H1 (cell line): ENCODE measurements at regions not wholly inside any gene's neighbourhood (a gene's known extent, or its start where the extent isn't known, plus 50 kb on each side); places are given as distances from the start of the nearest gene placed in this dataset.
"Not testable (repeated sequence)": the region's sequence is repeated elsewhere in the genome, so short reads cannot be mapped to it uniquely, and the experiment has no call there.

Source experiments
- CTCF ChIA-PET: fragments of 300-600 bp; sonication (Branson Sonifier 250); formaldehyde crosslinking; loops from one replicate; lab custom pipeline; 2021; ENCODE audit not compliant: partially characterized antibody; lab: Charles Lee
- POLR2A ChIA-PET: fragments of 300-600 bp; sonication (Branson Sonifier 250); formaldehyde crosslinking; loops from one replicate; lab custom pipeline; 2021; ENCODE audit warnings: inconsistent platforms; ENCODE audit not compliant: partially characterized antibody; lab: Charles Lee
- DNase-seq, 2 experiments: peaks; one replicate each; pipeline versions ENCODE4 v3.0.0 to v3.0.0-alpha.2; 2010 to 2022; ENCODE audit warnings: low spot score in 2 of 2, low read depth in 1 of 2, mixed read lengths in 1 of 2
- FAIRE-seq: peaks from 2 replicates; lab custom pipeline; 2011; peaks lifted over from hg19 to GRCh38; lab: Jason Lieb, UNC
- H2AFZ ChIP-seq: 2 replicates; pipeline ENCODE4 v1.8.1; 2012; ENCODE audit warnings: low read length, inconsistent platforms
- H2AK5ac ChIP-seq: 2 replicates; pipeline ENCODE4 v1.6.1; 2013; ENCODE audit warnings: low read depth, low read length
- H2BK120ac ChIP-seq: replicated peaks from 2 replicates; pipeline ENCODE3; 2013; ENCODE audit warnings: low read depth, low read length, inconsistent platforms
- H2BK12ac ChIP-seq: 2 replicates; pipeline ENCODE4 v1.6.1; 2013; ENCODE audit warnings: low read depth, low read length
- H2BK15ac ChIP-seq: 2 replicates; pipeline ENCODE4 v1.6.1; 2013; ENCODE audit warnings: low read length
- H2BK20ac ChIP-seq: 2 replicates; pipeline ENCODE4 v1.6.1; 2013; ENCODE audit warnings: low read length
- H2BK5ac ChIP-seq: 2 replicates; pipeline ENCODE4 v1.6.1; 2013; ENCODE audit warnings: low read depth, low read length
- H3K14ac ChIP-seq: 2 replicates; pipeline ENCODE4 v1.6.1; 2013; ENCODE audit warnings: inconsistent platforms; ENCODE audit not compliant: insufficient read length
- H3K18ac ChIP-seq: 2 replicates; pipeline ENCODE4 v1.6.1; 2013; ENCODE audit warnings: low read length; ENCODE audit errors: extremely low read depth
- H3K23ac ChIP-seq: 2 replicates; pipeline ENCODE4 v1.6.1; 2013; ENCODE audit warnings: inconsistent platforms; ENCODE audit not compliant: insufficient read length
- H3K23me2 ChIP-seq: 2 replicates; pipeline ENCODE4 v1.6.1; 2013; ENCODE audit warnings: low read depth, low read length
- H3K27ac ChIP-seq: 2 replicates; pipeline ENCODE4 v1.6.1; 2011; ENCODE audit warnings: low read depth, low read length, inconsistent platforms
- H3K27me3 ChIP-seq, 4 experiments: replicated peaks in 1 of 4; 1 replicate in 1 of 4; 2 replicates in 3 of 4; pipeline versions ENCODE4 v1.6.1 to v1.8.1; 2011 to 2013; ENCODE audit warnings: low read length in 3 of 4, mild to moderate bottlenecking in 3 of 4, inconsistent platforms in 2 of 4, mixed read lengths in 2 of 4, moderate library complexity in 1 of 4; ENCODE audit not compliant: control insufficient read depth in 3 of 4, insufficient read depth in 3 of 4; ENCODE audit errors: extremely low read depth in 1 of 4
- H3K36me3 ChIP-seq, 4 experiments: 2 replicates each; pipeline versions ENCODE4 v1.6.1 to v1.8.1; 2011 to 2013; ENCODE audit warnings: mild to moderate bottlenecking in 4 of 4, low read length in 3 of 4, moderate library complexity in 2 of 4, control low read depth in 1 of 4, inconsistent platforms in 1 of 4; ENCODE audit not compliant: insufficient read depth in 4 of 4, control insufficient read depth in 2 of 4
- H3K4ac ChIP-seq: replicated peaks from 2 replicates; pipeline ENCODE3; 2013; ENCODE audit warnings: low read length, low read depth, mixed read lengths, inconsistent platforms; ENCODE audit not compliant: insufficient read length
- H3K4me1 ChIP-seq, 4 experiments: replicated peaks in 1 of 4; 1 replicate in 1 of 4; 2 replicates in 3 of 4; pipeline versions ENCODE4 v1.6.1 to v1.8.1; 2011 to 2013; ENCODE audit warnings: low read length in 3 of 4, inconsistent platforms in 2 of 4, mixed read lengths in 1 of 4; ENCODE audit not compliant: insufficient read depth in 4 of 4, control insufficient read depth in 3 of 4
- H3K4me2 ChIP-seq, 2 experiments: 2 replicates each; pipeline versions ENCODE4 v1.6.1 to v1.8.1; 2011 to 2013; ENCODE audit warnings: low read depth in 2 of 2, low read length in 2 of 2, control low read depth in 1 of 2, inconsistent platforms in 1 of 2, mild to moderate bottlenecking in 1 of 2; ENCODE audit not compliant: insufficient read depth in 1 of 2
- H3K4me3 ChIP-seq, 4 experiments: fragments of 200-600, 300-600 bp in 1 of 4; sonication (generic), shearing (Covaris generic), sonication (Bioruptor Twin) in 1 of 4; 2 replicates each; pipeline versions ENCODE4 v1.5.1 to v1.8.1; 2011 to 2016; ENCODE audit warnings: low read length in 4 of 4, low read depth in 3 of 4, control low read depth in 2 of 4, inconsistent platforms in 2 of 4, mild to moderate bottlenecking in 2 of 4, mixed read lengths in 1 of 4, moderate library complexity in 1 of 4; ENCODE audit not compliant: insufficient read depth in 2 of 4; ENCODE audit errors: extremely low read depth in 1 of 4
- H3K56ac ChIP-seq: replicated peaks from 2 replicates; pipeline ENCODE3; 2013; ENCODE audit warnings: low read depth, mild to moderate bottlenecking, mixed read lengths, low read length, inconsistent platforms; ENCODE audit not compliant: insufficient read length
- H3K79me1 ChIP-seq: 2 replicates; pipeline ENCODE4 v1.6.1; 2013; ENCODE audit warnings: low read depth, low read length, control low read depth
- H3K79me2 ChIP-seq, 2 experiments: 2 replicates each; pipeline versions ENCODE4 v1.6.1 to v1.8.1; 2012 to 2013; ENCODE audit warnings: low read length in 2 of 2, mild to moderate bottlenecking in 2 of 2, inconsistent platforms in 1 of 2; ENCODE audit not compliant: insufficient read depth in 2 of 2, control insufficient read depth in 1 of 2
- H3K9ac ChIP-seq, 4 experiments: replicated peaks in 1 of 4; 1 replicate in 1 of 4; 2 replicates in 3 of 4; pipeline versions ENCODE4 v1.6.1 to v1.8.1; 2011 to 2013; ENCODE audit warnings: low read depth in 3 of 4, low read length in 3 of 4, control low read depth in 2 of 4, mild to moderate bottlenecking in 2 of 4, moderate library complexity in 2 of 4, inconsistent platforms in 1 of 4; ENCODE audit errors: extremely low read depth in 1 of 4
- H3K9me3 ChIP-seq, 2 experiments: 2 replicates each; pipeline versions ENCODE4 v1.6.1 to v1.8.1; 2012 to 2013; ENCODE audit warnings: mild to moderate bottlenecking in 2 of 2, moderate library complexity in 2 of 2, control low read depth in 1 of 2, inconsistent platforms in 1 of 2, low read depth in 1 of 2, low read length in 1 of 2, mixed read lengths in 1 of 2; ENCODE audit not compliant: insufficient read depth in 2 of 2
- H4K20me1 ChIP-seq, 2 experiments: replicated peaks in 1 of 2; 2 replicates each; pipeline versions ENCODE3 to v1.8.1; 2011 to 2013; ENCODE audit warnings: inconsistent platforms in 2 of 2, low read length in 2 of 2, mild to moderate bottlenecking in 1 of 2; ENCODE audit not compliant: insufficient read depth in 2 of 2, control insufficient read depth in 1 of 2
- H4K5ac ChIP-seq: 2 replicates; pipeline ENCODE4 v1.6.1; 2013; ENCODE audit warnings: low read length, low read depth, mixed read lengths, inconsistent platforms; ENCODE audit not compliant: insufficient read length
- H4K8ac ChIP-seq: 2 replicates; pipeline ENCODE4 v1.8.0; 2013; ENCODE audit warnings: mild to moderate bottlenecking, moderate library complexity, low read length, inconsistent platforms; ENCODE audit not compliant: insufficient read depth; ENCODE audit errors: extremely low read depth
- H4K91ac ChIP-seq: replicated peaks from 2 replicates; pipeline ENCODE3; 2013; ENCODE audit warnings: low read length, mixed read lengths, inconsistent platforms; ENCODE audit not compliant: insufficient read length
- WGBS, 2 experiments: shearing (Covaris generic) in 1 of 2; methylation state at CpG; one replicate each; pipeline versions ENCODE4 v1.1.6 to v1.1.7; 2013 to 2015; ENCODE audit warnings: low lambda C conversion rate in 2 of 2, mixed read lengths in 2 of 2, inconsistent platforms in 1 of 2, low coverage in 1 of 2, missing lambda C conversion rate in 1 of 2; ENCODE audit not compliant: insufficient replicate concordance in 2 of 2, insufficient coverage in 1 of 2, insufficient read length in 1 of 2; ENCODE audit errors: extremely low coverage in 1 of 2, missing lambda C conversion rate in 1 of 2; 5-methylcytosine and 5-hydroxymethylcytosine counted together

DNA sequence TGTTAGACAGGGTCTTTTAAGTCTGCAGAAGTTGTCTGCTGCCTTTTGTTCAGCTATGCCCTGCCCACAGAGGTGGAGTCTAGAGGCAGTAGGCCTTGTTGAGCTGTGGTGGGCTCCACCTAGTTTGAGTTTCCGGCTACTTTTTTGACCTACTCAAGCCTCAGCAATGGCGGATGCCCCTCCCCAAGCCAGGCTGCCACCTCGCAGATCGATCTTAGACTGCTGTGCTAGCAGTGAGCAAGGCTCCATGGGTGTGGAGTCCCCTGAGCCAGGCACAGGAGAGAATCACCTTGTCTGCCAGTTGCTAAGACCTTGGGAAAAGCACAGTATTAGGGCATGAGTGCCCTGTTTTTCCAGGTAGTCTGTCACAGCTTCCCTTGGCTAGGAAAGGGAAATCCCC is 664.6 kb upstream of the DPPA4 start:
- H3K27me3 ChIP-seq, H3K23ac ChIP-seq, H4K8ac ChIP-seq, H3K4me2 ChIP-seq, H2BK12ac ChIP-seq, H3K27ac ChIP-seq, H2BK20ac ChIP-seq, H3K9me3 ChIP-seq, DNase-seq, H2AK5ac ChIP-seq, H3K79me2 ChIP-seq, H3K4me3 ChIP-seq, H2BK5ac ChIP-seq, H2BK15ac ChIP-seq, H3K14ac ChIP-seq, H4K91ac ChIP-seq, H4K5ac ChIP-seq, H3K4ac ChIP-seq, H3K23me2 ChIP-seq, FAIRE-seq, H3K79me1 ChIP-seq, H2AFZ ChIP-seq, H3K18ac ChIP-seq, CTCF ChIA-PET, POLR2A ChIA-PET, H3K56ac ChIP-seq, H3K9ac ChIP-seq, H2BK120ac ChIP-seq, H4K20me1 ChIP-seq, H3K36me3 ChIP-seq, H3K4me1 ChIP-seq: not testable (repeated sequence)
- 98% methylated on average over 4 of the region's 4 CpGs; no CpG with 5 or more reads in 1 of the 2 experiments for WGBS, 2 experiments
